Fibroblast of mammary gland (primary cell): ENCODE measurements at regions not wholly inside any gene's neighbourhood (a gene's known extent, or its start where the extent isn't known, plus 50 kb on each side); places are given as distances from the start of the nearest gene placed in this dataset.

Experiments used
- DNase-seq: peaks from one replicate; pipeline ENCODE4 v3.0.0-alpha.2; 2010; ENCODE audit warnings: low read depth
- H3K4me3 ChIP-seq: 2 replicates; pipeline ENCODE4 v1.5.1; 2011; ENCODE audit warnings: low read depth, mild to moderate bottlenecking, low read length, moderate library complexity; ENCODE audit not compliant: control insufficient read depth
- TF ChIP-seq, protein P1 (sequence below): conservative IDR thresholded peaks from 2 replicates; pipeline ENCODE4 v1.5.1; 2011; ENCODE audit warnings: low read depth, low read length, inconsistent platforms; ENCODE audit not compliant: control insufficient read depth, insufficient read depth

DNA sequence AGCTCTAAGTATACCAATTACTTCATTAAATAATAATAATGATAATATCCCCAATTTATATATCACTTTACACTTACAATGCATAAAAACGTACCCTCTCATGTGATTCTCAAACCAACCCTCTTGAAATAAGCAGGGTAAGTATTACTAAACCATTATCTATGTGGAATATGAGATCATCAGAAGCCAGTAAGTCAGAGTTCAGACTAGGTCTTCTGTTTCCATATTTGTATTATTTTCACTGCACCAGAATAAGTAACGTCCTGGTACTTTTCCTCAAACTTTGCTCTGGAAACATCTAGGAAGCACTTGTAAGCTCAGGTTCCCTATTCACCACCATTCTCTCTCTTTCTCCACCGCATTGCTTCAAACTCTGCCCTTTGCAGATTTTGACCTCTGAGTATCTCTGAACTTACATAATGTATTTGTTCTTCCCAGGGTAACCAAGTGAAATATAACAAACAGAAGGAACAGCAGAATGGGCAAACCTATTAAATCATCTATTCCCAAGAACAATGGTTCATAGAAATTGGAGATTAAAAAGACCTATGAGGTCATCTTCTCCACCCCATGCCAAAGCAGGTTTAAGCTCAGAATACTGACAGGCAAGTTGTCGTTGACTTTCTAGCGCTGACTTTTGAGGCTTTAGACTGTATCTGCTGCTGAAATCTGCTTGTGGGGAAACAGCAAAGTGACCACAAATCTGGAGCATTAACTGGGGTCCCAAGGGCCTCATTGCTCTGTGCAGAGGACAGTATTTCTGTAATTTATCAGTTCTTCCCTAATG lies 161.3 kb upstream of the FAR2 start:
- peak; percentile 29 for DNase-seq
- H3K4me3 ChIP-seq = no peak overlapping the region
- TF ChIP-seq, protein P1, sequence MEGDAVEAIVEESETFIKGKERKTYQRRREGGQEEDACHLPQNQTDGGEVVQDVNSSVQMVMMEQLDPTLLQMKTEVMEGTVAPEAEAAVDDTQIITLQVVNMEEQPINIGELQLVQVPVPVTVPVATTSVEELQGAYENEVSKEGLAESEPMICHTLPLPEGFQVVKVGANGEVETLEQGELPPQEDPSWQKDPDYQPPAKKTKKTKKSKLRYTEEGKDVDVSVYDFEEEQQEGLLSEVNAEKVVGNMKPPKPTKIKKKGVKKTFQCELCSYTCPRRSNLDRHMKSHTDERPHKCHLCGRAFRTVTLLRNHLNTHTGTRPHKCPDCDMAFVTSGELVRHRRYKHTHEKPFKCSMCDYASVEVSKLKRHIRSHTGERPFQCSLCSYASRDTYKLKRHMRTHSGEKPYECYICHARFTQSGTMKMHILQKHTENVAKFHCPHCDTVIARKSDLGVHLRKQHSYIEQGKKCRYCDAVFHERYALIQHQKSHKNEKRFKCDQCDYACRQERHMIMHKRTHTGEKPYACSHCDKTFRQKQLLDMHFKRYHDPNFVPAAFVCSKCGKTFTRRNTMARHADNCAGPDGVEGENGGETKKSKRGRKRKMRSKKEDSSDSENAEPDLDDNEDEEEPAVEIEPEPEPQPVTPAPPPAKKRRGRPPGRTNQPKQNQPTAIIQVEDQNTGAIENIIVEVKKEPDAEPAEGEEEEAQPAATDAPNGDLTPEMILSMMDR = no peak

DNA sequence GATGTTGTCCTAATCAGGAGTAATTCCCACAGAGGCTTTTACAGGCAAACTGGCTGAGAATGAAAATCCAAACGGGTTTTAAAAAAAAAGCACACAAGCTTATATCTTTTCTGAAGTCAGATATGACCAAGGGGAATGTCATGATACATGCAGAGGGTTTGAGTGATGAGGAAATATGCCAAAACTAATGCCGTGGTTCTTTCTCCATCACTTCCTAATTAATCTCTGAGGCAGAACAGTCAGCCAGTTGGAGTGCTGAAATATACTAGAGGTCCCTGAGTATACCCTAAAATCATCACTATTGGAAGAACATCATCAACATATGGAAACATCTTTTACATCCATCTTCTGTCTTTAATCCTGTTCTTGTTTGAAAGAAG lies 160.8 kb upstream of the FAR2 start:
- peak; percentile 39 for DNase-seq
- no peak overlapping the region for H3K4me3 ChIP-seq
- TF ChIP-seq, protein P1 = no peak

DNA sequence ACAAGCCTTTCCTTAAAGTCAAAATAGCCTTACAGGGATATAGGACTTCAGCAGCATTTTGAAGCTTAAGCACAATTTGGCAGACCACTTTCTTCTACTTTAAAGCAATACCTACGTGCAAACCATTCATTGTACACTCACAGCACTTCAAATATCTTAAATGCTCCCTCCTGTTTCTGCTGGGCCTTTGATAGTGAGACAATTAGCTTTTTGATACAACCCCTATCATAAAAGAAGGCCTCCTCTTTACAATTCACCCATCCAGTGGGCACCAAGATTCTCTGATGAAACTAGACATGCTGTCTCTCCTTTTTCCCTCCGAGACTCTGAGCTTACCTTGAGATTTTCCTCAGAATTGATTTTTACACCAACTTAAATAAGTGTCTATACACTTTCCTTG lies 157.5 kb upstream of the FAR2 start:
- H3K4me3 ChIP-seq = no peak overlapping the region
- no peak for DNase-seq
- TF ChIP-seq, protein P1 = no peak

DNA sequence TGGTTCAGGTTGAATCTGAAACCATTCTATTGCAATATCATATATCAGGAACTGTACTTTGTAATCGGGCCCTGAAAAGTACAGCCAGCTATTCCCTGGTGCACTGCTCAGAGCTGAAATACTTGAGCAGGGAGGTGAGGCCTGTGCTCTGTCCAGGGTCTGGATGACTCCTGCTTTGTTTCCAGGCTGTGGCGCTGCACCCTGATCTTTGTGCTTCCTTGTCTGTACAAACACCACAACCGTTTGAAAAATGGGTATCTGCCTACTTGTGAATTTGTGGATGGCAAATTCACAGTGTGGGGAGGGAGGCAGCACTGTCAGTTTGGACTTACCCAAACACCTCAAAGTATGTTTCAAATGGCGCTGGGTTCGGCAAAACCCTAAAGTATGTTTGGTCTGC lies 155.4 kb upstream of the FAR2 start:
- TF ChIP-seq, protein P1 = no peak
- no peak for DNase-seq

DNA sequence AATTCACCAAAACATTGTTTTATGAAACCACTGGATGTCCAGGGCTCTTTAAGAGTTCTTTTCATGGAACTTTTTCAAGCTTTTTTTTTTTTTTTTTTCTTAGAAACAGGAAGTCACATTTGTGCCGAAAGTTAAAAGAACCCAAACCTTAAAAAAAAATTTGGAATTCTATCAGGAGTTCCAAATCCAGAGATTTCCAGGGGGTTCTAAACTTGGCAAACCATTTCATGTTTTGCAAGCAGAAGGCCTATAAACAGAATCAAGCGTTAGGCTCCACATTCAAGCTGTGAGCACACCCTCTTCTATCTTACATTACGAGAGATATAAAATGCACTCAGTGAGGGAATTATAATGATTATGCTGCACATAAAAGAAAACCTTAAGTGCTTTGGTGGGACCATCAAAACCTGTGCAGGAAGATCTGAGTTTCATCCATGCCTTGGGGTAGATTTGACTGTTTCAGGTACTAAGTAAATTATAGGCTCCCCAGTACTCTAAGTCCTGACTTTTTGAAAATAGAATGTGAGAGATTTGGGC lies 154.8 kb upstream of the FAR2 start:
- DNase-seq = no peak
- H3K4me3 ChIP-seq = no peak overlapping the region
- TF ChIP-seq, protein P1 = no peak

More for the DNA sequence above, 155.4 kb upstream of the FAR2 start:
- H3K4me3 ChIP-seq = no peak overlapping the region

DNA sequence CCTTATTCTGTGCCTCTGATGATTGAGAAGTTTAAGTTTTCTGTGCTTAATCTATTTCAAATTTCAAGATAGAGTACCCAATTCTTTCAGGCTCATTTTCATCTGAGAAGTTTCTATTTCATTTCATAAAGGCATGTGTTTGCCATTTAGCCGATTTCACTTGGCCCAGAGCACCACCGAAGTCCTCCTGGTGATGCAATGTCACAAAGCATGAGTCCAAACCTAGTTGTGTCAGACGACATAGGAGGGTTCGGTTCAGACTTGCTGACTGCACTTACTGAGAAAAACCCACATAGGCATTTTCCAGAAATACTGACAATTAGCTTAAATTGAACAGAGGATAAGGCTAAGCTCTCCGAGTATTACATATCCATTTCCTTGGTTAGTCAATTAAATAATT lies 152.4 kb upstream of the FAR2 start:
- TF ChIP-seq, protein P1 = no peak
- DNase-seq = no peak
- no peak overlapping the region for H3K4me3 ChIP-seq
